ENCODE measurements at regions not wholly inside any gene's neighbourhood (a gene's known extent, or its start where the extent isn't known, plus 50 kb on each side); places are given as distances from the start of the nearest gene placed in this dataset.

DNA sequence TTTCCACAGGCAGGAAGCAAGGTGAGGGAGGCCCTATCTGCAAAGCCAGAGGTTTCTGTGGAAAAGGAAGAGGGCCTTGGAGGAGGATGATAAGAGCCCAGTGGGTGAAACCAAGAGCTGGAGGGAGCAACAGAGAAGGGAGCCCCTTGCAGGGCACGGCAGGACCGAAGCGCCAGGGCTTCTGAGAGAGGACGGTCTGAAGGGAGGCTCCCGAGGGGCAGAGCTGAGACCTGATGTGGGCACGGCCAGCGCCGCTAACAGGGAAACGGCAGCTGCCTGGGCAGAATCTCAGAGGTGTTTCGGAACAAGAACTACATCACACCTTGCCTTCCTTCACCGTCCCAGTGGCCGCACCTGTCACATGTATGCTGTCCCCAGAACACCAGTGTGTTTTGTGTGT is 144.3 kb upstream of the ADARB2 start:
- Histone ChIP-seq H3K79me1 (ENCODE audit: low read depth in 1 of 2, low read length in 2 of 2) (no peaks in the 10 kb centered on the region), H2BK5ac (ENCODE audit: low read depth, low read length, poor library complexity, severe bottlenecking) (no peak overlapping the region), H2AK9ac (replicated peaks; ENCODE audit: low read depth, low read length, poor library complexity) (no peak overlapping the region), H3K27me3 (ENCODE audit: control insufficient read depth, insufficient read depth, low read length) (no peaks in the 10 kb centered on the region), H3K9ac (ENCODE audit: low read depth, low read length) (no peak overlapping the region), H4K5ac (ENCODE audit: low read depth, low read length) (no peak overlapping the region), H2BK120ac (ENCODE audit: low read depth, low read length) (no peak overlapping the region), H3K9me1 (ENCODE audit: insufficient read depth, low read length) (no peaks in the 10 kb centered on the region), H4K20me1 (ENCODE audit: insufficient read depth, low read length) (no peaks in the 10 kb centered on the region), H2AK5ac (ENCODE audit: low read depth, low read length) (no peak overlapping the region), H2BK15ac (ENCODE audit: low read depth, low read length) (no peak overlapping the region), H3K9me3 (ENCODE audit: control insufficient read depth, insufficient read depth, low read length) (peaks cover 24% of the 10 kb centered on the region; the same call in 1 of the 2 replicates), H2AFZ (replicated peaks; ENCODE audit: low read length, poor library complexity) (no peak overlapping the region), H3K4ac (ENCODE audit: low read depth, low read length) (no peak overlapping the region), H4K91ac (ENCODE audit: insufficient read depth, low read depth, low read length) (no peak overlapping the region), H3K4me3 (ENCODE audit: insufficient read depth, low read depth, low read length) (no peak overlapping the region), H3K18ac (ENCODE audit: low read depth, low read length) (no peak overlapping the region), H3K27ac (ENCODE audit: insufficient read depth, low read length) (no peak overlapping the region), H3K14ac (replicated peaks; ENCODE audit: low read depth, low read length) (no peak overlapping the region), H3K4me1 (ENCODE audit: control insufficient read depth, insufficient read depth, low read length) (no peaks in the 10 kb centered on the region), H3K23ac (ENCODE audit: low read depth, low read length) (no peak overlapping the region), H3K56ac (ENCODE audit: extremely low read depth, insufficient read depth, low read length) (no peak overlapping the region), H4K8ac (ENCODE audit: low read depth in 2 of 2, low read length in 2 of 2) (no peak overlapping the region), H2BK20ac (ENCODE audit: low read depth, low read length) (no peak overlapping the region), H3K4me2 (ENCODE audit: low read depth, low read length) (no peak overlapping the region), H3K36me3 (ENCODE audit: control insufficient read depth, insufficient read depth, low read length) (no peaks in the 10 kb centered on the region)
- intact Hi-C loops (cut with micrococcal nuclease) = no loop called here
- TF ChIP-seq RAD21 (IDR thresholded peaks at IDR 0.05; ENCODE audit: low read length) = no peak
- dilution Hi-C loops (cut with HindIII; ENCODE audit: low sequenced_read_pairs, unreplicated experiment) = no loop called here
- in situ Hi-C loops (cut with MboI; ENCODE audit: low sequenced_read_pairs) = no loop called here
- CTCF ChIA-PET = no interaction called here
- DNase-seq = no peak
- no peak for ATAC-seq (ENCODE audit: low read depth)
- BruUV-seq (replicated peaks) = no TSS peak
- POLR2A ChIA-PET (ENCODE audit: unreplicated experiment) = no interaction called here
- WGBS, 2 experiments (ENCODE audit: extremely low coverage in 2 of 2, insufficient read length in 1 of 2) = no CpG with 5 or more reads among the region's 12 CpGs
